Activated CD4-positive, alpha-beta T cell treated with anti-CD3 and anti-CD28 coated beads for 4 hours (primary cell): ENCODE measurements at regions not wholly inside any gene's neighbourhood (a gene's known extent, or its start where the extent isn't known, plus 50 kb on each side); places are given as distances from the start of the nearest gene placed in this dataset.
"Not testable (repeated sequence)": the region's sequence is repeated elsewhere in the genome, so short reads cannot be mapped to it uniquely, and the experiment has no call there.

Experiments used
- DNase-seq, 2 donors: peaks; one replicate each; pipeline ENCODE4 v3.0.0-alpha.2; 2020

DNA sequence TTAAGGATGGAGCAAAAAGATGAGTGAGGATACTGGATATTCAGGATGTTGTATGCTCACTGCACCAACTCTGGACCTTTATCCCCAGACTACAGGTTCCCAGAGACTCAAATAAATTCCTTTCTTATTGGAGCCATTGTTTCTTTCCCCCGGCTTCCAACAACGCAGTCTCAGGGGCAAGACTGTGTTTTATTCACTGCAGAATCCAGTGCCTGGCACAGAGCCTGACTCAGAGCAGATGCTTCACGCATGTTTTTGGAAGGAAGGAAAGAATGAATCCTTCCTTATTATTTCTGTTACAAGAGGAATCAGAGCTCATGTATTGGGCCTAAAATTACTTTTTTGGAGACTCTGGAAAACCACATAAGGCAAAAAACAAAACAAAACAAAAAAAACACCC, 96.0 kb upstream of the VGLL4 start:
- DNase-seq = no peak

DNA sequence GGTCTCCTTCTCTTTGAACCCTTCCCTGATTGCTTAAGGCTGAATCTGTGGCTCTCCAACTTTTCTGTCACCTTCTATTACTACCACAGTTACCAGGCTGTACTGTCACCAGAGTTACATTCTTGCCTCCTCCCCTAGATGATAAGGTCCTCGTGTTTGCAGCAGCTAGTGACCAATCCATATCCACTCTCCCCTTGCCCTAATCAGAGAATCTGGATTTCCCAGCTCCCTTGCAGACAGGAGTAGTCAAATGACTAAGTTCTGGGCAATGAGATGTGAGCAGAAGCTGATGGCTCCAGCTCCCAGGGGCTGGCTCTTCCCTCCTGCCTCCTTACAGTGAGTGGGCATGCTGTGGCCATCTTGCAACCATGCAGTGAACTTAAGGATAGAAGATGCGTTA, 95.4 kb upstream of the VGLL4 start:
- no peak for DNase-seq

DNA sequence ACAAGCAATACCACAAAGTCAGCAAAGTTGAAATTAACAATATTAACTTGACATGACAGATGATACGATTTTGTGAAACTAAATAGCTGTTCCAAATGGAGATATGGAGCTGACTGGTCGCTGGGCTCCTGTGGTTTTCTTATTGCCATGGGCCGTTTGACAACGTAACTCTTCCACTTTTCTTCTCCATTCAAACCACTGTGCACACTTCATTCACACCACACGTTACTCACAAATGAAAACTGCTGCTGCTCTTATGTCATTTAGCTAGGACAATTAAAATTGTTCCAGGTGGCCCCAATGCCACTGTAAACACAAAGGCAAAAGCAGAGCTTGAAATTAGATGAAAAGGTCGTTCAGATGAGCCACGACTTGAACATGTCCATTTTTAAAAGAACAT, 94.0 kb upstream of the VGLL4 start:
- no peak for DNase-seq

GRCh38 chr3:11736136-11736833, 92.6 kb upstream of the VGLL4 start:
- DNase-seq = no peak

GRCh38 chr3:11735638-11736037, 91.9 kb upstream of the VGLL4 start:
- no peak for DNase-seq

GRCh38 chr3:11735111-11735510, 91.4 kb upstream of the VGLL4 start:
- DNase-seq = not testable (repeated sequence)

GRCh38 chr3:11733914-11734313, 90.2 kb upstream of the VGLL4 start:
- DNase-seq = no peak

DNA sequence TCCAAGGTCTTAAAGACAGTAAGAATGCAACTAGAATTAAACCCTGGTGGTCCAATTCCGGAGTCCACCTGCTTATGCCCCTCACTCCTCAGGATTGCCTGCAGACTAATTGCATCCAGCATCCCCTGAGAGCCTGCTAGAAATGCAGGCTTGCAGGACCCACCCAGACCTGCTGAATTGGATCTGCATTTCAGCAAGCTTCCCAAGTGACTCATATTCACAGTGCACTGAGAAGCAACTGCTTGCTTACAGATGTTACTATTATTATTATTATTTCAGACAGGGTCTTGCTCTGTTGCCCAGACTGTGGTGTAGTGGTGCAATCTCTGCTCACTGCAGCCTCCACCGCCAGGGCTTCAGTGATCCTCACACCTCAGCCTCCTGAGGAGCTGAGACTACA, 83.5 kb upstream of the VGLL4 start:
- no peak for DNase-seq

DNA sequence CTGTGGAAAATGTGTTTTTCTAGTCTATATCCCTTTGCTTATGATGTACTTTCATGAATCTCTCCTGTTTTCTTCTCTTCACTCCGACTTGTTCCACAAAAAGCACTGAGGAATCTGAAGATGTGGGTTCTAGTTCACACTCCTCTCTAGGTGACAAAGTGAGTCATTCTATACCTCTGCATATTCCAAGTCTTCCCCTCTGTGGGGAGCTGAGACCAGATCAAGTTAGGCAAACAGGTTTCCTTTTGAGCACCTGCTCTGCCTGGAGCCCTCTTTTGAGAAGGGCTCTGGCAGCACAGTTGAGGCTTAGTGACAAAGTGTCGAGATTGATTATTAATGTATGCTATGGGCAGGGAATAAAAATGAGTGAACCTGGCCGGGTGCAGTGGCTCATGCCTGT, 82.4 kb upstream of the VGLL4 start:
- no peak for DNase-seq

- DNase-seq = not testable (repeated sequence)
Observed at GRCh38 chr3:11725340-11725641, 81.6 kb upstream of the VGLL4 start.

DNA sequence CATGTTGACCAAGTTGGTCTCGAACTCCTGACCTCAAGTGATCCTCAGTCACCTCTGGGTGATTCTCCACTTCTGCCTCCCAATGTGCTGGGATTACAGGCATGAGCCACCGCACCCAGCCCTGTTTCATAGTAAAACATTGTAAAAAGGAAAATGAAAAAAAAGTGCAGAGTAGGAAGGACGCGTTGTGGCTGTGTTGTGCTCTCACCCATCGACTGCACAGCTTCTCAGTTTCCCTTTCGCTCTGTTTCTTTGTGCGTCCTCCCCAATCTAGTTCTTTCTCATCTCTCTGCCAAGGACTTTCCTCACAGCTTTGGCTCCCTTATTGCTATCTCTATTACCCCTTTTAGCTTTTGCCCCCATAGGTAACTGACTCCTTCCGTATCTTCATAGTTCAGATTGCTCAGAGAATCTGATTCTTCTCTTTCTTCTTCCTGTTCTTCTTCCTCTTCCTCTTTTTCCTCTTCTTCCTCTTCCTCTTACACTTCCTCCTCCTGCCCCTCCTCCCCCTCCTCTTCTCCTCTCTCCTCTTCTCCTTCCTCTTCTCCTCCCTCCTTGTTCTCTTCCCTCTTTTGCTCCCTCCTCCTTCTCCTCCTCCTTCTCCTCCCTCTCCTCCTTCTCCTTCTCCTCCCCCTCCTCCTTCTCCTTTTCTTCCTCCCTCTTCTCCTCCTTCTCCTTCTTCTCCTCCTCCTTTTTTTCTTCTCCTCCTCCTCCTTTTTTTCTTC, 81.1 kb upstream of the VGLL4 start:
- no peak for DNase-seq

DNA sequence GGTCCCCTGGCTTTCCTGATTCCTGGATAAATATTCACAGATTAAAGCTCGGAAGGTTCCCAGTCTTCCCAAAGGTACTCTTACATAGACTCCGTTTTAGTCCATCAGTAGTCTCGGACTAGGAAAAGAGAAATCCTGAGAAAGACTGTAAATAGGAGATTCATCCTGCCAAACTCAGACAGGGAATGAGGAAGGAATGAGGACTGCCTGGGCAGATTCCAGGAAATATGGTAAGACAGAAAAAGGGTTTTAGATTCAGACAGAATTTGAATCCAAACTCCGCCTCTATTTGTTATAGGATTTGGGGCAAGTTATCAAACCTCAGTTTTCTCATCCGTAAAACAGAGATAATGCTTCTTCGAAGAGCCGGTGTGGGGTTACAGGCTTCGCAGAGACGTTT, 77.8 kb upstream of the VGLL4 start:
- no peak for DNase-seq

DNA sequence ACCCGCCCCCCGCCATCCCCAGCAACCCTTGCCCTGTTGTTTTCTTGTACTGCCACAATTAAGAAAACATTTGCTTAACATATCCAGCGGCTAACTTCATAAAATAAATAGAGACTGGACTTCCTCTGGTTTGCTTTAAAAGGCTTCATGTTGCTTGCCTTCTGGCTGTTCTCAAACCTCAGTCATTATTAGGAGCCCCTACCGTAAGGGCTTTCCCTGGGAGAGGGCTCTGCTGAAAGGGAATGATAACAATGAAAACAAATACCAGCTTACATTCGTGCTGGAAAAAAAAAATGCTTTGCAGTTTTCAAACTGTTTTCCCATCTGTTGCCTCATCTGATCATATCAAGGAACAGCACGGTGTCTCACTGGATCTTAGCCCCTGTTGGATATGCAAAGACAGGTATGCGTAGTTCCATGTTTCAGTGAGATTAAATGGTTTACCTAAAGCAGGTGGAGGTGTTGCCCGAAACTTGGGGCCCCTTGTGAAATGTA, 77.2 kb upstream of the VGLL4 start:
- DNase-seq = no peak

- DNase-seq = peak; percentile 42 to 48
Observed at GRCh38 chr3:11720304-11720898, 76.7 kb upstream of the VGLL4 start.

GRCh38 chr3:11719406-11720303, 75.9 kb upstream of the VGLL4 start:
- DNase-seq = peak; percentile 80 to 84

DNA sequence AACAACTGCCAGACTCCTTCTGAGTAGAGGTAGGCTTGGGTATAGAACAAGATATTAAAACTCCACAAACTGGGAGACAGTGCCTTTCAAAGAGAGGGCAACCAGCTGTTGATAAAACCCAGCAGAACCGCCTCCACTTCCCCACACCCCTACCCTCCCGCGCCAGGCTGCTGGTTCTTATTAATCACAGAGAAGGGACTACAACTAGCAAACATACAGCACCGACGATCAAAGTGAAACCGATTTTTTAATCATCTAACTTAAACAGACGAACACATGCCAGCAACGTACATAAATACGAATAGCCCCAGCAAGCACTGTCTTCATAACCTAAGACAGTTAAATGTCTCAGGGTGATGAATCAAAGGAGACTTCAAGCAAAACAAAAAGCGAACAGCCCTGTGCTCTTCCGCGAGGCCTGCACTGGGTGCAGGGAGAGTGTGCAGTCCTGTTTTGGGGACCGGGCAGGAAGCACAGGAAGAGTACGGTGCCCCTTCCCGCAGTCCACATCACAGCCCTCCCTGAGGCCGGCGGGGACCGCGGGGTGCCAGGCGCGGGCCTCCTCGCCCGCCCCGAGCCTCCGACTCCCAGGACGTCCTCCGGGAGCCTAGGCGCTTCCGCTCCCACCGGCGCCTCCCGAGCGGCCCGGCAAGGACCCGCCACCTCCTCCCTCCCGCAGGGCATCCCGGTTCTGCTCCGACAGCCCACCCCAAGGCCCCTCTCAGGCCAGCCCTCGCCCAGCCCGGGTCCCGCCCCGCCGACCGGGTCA, 75.1 kb upstream of the VGLL4 start:
- peak; percentile 58 to 59 for DNase-seq

DNA sequence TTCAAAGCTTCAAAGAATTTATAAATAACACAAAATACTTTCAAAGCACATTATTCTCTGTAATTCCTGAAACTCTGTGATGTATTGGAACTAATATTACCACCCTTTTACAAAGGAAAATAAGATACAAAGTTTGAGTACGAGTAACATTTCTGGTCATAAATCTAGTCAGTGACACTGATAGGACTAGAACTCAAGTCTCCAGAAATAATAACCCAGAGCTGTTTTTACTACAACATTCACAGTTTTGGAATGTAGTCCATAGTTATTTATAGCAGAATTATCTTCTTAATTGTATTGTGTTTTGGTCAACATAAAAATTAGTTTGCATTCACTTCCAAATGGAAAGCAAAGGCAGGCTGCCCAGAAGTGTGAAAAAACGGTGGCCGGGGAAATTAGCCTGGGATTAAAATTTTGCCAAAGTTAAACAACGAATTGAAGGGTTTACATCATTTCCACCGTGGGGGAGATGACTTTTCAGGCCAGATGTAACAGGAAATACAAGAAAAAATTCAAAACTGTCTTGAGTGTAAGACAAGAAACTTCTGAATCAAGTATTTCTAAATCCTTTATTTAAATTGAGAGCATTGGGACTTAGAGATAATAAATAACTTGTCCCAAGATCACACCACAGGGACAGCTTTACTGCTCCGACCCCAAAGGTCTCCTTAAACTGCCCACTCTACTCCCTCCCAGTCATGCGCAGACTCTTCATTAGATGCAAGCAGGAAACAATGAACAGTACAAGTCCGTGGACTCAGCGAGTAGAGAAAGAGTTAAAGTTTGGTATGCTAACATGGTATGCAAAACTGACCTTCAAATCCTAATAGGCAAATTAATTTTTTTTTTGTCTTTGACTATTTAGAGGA, 74.3 kb upstream of the VGLL4 start:
- no peak for DNase-seq

- no peak for DNase-seq
Observed at GRCh38 chr3:11717301-11717700, 73.6 kb upstream of the VGLL4 start.

DNA sequence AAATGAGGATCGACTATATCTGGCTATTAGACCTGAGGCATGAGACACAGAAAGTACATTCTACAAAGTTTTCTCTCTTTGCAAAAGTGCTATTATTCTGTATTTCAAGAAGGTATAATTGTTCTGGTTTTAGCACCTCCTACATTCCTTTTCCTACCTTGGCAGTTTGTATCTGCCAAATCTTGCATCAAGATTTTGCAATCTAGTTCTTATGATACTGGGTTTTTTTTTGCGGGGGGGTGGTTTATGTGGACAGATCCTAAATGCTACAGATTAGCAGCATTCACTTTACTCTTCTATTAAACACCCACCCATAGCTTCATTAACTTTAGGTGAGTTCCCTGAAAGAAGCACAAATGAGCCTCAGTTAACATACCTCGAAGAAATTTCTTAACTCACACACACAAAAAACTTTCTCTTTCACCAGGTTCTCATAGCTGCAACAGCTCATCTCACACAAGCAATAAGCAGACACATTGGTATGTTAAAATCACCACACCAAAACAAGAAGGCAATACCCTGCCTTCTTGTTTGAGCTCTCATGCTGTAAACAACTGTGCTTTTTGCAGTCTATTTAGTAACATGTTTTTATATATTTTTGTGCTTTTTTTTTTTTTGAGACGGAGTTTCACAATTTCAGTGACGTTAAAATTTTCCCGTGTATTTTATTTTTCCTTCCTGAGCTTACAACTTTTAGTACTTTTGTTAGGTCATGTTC, 73.0 kb upstream of the VGLL4 start:
- no peak for DNase-seq

- DNase-seq = no peak
Observed at GRCh38 chr3:11713171-11713570, 69.5 kb upstream of the VGLL4 start.

- no peak for DNase-seq
Observed at GRCh38 chr3:11712646-11713045, 68.9 kb upstream of the VGLL4 start.
